HG03159 (cell line): ENCODE measurements at regions not wholly inside any gene's neighbourhood (a gene's known extent, or its start where the extent isn't known, plus 50 kb on each side); places are given as distances from the start of the nearest gene placed in this dataset.

Experiments used
- ATAC-seq: cut with Tn5 transposase; IDR thresholded peaks from one replicate; pipeline ENCODE4 v1.9.1; 2021; ENCODE audit warnings: mild to moderate bottlenecking, moderate library complexity; ENCODE audit not compliant: unreplicated experiment

DNA sequence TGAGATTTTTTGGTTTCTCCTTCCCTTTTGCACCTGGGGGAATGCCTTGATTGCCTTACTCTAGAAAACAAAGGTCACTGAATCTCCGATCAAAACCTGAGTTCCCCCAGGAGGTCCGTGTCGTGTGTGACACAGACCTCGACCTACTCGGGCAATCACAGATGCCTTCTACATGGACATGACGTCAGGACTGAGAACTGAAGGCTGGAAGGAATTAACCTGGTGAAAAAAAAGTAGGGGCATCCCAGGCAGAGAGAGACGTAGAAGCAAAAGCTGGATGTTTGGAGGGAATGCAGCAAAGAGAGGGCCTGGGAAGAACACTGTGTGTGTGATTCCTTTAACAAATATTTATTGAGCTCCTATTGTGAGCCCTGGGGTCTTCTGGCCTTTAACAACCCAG lies 178.0 kb downstream of the PRDM2 start:
- no peak for ATAC-seq

DNA sequence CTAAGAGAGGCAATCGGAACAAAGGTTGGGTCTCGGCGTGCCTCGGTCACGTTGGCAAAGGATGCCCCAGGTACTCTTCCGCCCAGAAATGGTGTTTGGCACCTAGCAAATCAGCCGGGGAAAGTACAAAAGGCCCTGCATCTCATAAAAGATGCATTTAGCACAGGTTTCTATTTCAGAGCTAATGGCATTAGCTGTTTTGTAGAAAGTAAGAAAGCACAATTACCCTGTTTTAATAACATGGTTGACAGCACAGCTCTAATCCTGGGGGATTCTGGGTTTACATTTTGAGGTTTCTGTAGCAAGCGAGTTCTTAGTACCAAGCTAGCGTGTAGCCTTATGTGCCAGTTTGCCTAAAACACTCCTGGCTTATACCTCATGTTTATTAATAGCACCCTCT lies 178.5 kb downstream of the PRDM2 start:
- no peak for ATAC-seq

DNA sequence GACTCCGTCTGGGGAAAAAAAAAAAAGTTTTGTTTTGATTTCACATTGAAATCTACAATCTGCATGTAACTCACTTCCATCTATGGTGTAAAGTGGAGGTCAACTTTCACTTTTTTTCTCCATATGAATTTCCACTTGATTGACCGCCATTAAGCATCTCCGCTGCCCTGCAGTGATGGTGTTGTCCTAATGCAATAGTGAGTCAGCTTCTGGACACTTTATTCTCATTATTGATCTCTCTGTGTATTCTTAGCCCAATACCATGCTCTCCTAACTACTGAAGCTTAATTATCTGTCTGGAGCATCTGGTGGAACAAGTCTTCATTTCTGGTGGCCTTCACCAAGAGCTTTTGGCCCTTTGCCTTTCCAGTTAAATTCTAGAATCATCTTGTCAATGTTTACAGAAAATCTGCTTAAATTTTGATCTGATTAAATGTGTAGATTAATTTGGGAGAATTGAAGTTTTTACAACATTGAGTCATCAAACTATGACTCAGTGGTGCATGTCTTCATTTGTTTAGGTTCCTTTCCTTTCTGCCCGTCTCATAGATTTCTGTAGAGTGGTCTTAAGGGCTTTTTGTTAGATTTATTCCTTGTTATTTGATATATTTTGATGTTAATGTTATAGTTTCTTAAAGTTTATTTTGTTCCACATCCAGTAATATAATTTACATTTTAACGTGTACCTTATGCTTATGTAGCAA lies 181.5 kb downstream of the PRDM2 start:
- ATAC-seq: no peak

DNA sequence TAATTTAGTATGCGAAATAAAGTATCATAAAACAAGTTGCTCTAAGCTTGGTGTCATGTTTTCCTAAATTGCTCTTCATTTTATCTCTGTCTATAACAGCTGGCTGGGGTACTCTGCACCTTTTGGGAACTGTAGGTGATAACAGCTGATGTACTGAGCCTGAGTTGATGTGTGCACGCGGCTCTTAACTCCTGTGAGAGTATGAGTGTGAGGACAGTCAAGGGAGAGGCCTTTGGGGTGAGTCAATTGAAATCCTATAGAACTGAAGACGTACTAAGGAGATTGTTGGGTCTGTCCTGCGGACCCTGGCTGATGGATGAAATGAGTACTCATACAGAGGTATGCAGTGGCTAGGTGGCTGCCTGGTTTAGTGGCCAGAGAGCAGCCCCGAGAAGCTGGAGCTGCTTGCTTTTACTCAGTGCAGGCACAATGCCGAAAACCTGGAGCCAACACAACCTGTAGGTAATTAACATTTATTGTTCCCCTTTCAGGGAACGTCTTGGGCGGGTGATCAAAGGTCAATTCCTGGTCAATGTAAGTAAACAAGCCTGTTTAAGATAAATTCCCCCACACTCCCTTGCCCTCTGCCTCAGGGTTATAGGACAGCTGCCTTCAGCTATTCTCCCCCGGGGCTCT lies 188.5 kb downstream of the PRDM2 start:
- ATAC-seq: no peak

DNA sequence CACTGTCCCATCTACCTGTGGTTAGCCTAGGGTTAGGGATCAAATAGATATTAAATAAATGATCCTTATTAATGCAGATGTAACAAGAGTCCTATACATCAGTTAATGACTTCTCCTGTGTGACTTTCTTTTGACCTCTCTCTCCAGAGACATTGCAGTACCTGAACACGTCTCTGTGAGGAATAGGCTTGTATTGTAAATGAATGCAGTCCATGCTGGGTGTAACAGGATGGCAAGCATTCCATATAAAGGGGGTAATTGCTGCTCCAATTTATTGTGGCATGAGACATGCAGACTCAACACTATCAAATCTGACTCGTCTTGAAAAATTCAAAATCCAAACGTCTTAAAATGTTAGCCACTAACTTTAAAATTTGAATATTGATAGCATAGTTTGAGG lies 189.5 kb downstream of the PRDM2 start:
- no peak for ATAC-seq

DNA sequence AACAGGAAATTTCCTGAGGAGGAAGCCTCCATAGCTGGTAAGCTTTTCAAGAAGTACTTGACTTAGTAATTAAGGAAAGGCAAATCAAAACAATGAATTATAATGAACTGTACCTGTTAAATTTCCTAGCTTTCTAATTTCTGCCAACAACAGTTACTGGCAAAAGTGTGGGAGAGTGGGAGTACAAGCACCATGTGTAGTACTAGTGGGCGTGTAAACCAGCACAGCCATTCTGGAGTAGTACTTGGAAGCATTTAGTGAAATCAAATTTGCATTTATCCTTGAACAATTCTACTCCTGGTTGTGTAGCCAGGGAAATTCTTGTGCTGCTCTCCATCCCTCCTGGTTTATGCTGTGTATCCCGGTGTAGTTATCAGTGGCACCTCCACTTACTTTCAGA lies 190.8 kb downstream of the PRDM2 start:
- ATAC-seq: no peak

DNA sequence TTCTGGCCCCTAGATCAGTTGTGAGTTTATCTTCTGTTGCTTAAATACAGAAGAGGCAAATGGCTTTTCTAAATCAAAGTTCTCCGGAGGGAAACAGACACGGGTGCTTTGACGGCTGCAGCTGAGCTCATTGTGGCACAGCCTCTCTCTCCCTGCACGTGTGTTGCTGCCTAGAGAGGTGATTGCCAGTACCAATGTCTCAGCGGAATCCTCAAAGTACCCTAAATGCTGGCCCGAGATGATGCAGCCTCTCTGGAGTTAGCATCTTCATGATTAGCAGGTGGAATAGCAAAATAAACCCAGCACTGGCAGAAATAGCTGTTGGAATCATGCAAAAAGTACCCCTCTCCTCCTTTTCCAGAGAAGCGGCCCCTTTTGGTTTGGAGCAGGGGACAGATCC lies 192.2 kb downstream of the PRDM2 start:
- no peak for ATAC-seq

DNA sequence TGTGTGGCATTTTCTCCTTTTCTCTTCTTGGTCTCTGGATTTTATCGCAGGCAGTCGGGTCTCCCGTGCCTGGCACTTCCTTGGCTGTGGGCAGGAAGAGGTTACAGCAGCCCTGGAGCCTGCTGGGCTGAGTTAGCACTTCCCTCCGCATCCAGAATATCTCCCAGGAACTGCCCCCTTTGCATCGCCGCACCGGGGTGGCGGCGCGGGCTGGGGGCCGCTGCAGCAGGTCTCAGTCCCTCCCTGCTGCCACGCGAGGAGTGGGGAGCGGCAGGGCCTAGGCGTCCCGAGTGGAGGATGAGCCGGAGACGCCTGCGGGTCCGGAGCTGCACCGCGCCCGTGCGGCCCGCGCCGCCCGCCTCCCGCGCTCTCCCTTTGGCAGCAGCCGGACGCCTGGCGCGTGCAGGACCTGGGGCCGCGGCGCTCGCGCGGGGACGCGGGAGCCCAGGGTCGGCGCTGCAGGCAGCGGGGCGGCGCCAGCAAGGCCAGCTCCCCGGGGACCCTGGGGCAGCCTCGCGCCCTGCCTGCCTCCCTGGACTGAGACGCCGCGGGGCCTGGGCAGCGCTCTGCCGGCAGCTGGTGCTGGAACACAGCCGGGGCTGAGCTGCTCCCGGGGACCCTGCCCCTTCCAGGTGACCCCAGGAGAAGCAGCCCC lies 192.8 kb downstream of the PRDM2 start:
- ATAC-seq: no peak

DNA sequence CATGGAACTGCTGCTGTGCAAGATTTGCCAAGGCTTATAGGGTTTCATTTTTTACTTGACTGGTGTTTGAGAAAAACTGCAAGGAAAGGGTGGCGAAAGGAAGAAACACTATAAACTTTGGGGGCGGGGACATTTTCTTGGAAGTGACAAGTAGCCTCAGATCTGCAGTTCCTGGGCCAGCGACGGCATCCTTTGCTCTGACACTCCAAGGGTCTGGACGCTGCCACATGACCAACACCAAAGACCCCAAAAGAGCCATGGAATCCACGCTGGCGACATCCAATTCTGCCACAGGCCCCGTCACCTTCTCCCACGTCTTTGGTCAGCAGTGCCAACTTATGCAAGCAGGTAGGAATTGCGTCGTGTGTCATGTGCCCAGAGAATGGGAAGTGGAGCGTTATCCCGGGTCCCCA lies 193.4 kb downstream of the PRDM2 start:
- ATAC-seq: no peak

DNA sequence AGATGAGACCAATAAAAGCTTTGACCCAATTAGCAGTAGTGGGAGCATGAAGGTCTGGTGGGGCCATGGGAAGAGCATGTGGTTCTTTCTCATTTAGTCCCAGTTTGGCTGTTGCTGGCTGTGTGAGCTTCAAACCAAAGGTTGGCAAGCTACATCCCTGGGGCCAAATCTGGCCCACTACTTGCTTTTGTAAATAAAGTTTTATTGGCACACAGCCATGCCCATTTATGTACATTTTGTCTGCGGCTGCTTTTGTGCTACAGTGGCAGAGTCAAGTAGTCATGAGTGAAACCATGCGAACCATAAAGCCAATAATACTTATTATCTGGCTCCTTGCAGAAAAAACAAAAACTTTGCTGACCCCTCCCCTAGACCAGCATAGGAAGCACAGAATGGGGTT lies 196.9 kb downstream of the PRDM2 start:
- ATAC-seq: no peak

DNA sequence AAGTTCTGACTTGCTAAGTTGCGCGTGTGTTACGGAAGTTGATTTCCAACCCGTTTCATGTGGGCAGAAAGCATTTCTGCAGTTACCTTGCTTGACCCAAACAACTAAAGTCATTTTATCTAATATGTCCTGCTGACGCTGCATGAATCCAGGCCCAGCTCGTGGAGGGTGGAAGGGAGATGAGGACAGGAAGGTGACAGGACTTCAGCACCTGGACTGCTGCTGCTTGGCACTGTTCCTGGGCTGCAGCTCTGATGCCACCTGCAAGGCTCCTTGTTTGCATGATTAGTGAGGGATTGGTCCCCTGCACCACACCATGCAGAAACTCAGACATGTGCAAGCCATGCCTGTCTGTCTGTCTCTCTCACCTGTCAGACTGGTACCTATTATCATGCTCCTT lies 198.4 kb downstream of the PRDM2 start:
- no peak for ATAC-seq

DNA sequence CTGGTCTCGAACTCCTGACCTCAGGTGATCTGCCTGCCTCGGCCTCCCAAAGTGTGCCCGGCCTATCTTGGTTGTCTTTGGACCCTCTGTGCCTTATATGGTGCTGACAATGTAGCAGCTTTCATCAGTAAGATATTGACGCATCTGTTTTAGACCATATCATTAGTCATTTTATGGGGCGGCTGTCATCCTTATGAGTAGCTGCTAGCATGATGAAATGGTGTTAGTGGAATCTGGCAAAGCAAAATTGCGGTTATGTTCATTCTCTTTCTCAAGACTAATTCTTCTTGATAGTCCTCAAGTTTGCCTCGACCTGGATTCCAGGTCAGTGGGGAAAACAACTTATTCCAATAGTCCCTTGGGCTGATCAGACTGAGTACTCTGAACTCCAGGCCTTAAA lies 199.9 kb downstream of the PRDM2 start:
- no peak for ATAC-seq

DNA sequence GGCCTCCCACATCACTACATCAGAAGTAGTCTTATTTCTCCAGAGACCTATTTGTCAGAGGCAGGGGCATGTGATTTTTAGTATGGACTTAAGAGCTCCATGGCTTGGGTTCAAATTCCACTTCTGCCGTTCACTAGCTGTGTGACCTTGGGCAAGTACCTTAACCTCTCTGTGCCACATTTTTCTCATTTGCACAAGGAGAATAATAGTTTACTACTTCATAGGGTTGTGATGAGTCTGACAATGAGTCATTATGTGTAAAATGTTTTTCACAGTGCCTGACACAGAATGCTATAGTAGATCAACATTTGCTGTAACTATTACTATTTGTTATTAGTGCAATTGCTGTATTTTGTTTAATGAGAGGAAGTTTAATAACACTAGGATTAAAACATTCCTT lies 200.6 kb downstream of the PRDM2 start:
- no peak for ATAC-seq

DNA sequence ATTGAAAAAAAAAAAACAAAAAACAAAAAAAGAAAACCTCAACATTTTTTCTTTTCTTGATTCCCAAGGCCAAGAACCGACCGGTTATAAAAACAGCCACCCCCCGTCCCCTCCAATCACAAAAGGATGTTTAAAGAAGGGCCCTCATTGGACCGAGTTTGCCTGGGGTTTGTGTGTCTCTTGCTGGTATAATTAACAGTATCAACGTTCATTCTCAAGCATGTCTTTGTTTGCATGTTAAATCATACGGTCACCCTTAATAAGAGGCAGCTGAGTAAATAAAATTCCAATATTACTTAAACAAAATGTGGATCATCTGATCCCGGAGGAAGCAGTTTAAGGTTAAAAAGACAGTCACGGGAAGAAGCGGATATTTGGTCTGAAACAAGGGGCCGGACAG lies 201.1 kb downstream of the PRDM2 start:
- ATAC-seq: no peak

DNA sequence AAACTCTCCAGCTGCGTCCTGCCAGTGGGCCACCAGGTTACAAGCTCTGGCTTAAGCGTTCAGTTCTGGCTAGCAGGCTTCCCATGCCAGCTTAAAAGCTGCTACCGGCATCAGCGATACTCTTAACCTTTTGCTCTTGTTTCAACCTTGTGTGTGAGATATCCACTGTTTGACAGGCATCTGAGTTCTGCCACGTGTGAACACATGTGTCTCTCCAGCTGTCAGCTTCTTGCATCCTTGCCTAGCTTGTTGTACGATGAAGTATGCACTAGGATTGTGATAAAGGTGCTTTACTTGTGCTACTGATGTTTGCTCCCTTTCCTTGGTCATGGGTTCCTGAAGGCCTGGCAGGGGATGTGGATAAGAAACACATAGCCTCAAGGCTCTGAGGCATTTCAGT lies 201.6 kb downstream of the PRDM2 start:
- no peak for ATAC-seq

DNA sequence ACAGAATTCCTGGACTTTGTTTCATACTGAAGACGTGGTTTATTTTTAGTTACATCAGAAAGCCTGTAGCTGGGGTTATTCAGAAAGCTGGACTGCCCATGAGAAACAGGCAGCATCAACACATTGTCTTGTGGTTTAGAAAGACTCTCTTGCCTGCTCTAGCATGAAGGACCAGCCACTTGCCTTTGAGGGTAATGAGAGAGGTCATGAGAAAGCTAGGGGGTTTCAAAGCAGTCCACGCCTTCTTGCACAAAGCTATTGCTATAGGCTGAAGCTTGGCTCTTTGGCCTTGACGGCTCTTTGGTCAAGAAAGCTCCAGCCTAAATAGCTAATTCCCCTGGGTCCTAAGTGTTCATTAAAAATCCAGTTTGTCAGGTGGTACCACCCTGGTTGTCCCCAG lies 208.1 kb downstream of the PRDM2 start:
- ATAC-seq: no peak

DNA sequence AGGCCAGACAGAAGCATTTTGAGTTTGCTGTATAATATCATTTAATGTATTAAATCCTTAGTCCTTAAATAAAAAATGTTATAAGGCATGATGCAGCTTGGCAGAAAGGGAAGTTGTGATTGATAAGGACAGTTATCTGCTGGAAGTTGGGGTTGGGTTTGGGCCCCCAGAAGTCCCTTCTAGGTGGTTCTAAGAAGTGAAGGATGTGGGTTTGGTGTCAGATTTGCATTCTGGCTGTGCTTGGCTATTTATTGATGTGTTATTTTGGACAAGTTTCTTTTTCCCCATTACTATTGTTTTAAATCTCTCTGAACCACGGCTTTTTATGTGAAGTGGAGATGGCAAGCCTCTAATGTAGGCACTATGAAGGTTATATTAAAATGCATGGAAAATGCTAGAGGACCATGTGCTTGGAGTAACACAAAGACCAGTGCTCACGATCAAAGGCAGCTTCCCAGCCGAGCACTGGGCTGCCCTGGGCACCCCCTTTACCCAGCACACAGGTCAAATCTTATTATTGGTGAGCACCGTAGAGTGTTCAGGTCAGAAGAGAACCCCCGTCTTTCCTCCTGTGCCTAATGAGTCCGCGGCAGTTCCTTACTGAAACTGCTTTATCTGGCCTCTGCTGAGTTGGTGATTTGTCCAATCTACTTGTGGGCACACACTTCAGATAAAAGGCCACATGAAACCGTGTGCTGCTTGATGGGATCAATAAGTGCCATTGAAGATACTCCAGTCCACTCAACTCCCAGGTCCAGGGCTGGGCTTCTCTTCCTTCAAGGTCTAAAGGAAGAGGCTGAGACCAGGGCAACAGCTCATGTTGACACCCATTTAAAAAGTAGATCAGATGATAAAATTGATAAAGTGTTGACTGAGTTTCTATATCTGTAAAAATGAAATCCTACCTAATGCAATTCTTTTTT lies 212.0 kb downstream of the PRDM2 start:
- ATAC-seq: no peak

DNA sequence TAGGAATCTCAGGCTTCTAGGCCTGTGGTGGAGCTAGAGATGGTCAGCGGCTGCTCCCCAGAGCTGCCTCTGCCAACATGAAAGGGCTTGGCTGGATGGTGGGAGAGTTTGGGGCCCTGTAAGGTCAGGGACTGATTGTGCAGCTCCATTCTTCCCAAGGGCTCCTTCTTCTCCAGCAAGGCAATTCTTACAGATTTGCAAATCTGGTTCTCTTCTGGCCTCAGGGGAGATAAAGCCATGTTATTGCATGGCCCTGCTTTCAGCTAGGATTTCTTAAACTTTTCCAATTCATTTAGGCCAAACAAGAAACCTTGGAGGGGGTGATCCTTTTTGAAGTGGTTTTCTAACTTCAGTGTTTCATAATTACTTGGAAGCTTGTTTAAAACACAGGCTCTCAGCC lies 213.4 kb downstream of the PRDM2 start:
- no peak for ATAC-seq

DNA sequence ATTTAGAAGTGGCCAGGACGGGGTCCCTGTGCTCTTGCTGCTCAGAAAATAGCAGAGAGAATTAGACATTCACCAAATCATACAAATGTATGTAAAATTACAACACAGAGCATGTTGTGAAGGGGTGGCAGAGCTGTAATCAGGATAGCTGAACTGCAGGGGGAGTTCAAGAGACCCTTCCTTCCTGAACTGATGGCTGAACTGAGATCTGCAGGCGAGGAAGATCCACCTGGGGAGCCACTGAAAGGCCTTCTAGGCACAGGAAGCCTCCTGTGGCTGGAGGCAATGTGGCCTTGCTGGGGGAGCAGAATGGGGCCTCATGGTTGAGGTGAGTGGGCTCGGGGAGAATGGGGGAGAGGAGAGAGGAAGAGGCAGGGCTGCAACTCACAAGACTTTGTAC lies 216.5 kb downstream of the PRDM2 start:
- ATAC-seq: no peak

DNA sequence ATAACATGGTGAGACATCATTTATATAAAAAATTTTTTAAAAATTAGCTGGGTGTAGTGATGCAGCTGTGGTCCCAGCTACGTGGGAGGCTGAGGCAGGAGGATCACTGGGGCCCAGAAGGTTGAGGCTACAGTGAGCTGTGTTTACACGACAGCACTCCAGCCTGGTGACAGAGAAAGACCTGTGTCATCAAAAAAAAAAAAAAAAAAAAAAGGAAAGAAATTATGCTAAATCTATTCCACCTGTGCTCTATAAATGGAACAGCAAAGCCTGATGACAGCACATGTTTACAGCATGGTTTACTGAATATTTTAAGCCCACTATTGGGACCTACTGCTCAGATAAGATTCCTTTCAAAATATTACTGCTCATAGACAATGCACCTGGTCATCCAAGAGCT lies 217.6 kb downstream of the PRDM2 start:
- ATAC-seq: no peak

DNA sequence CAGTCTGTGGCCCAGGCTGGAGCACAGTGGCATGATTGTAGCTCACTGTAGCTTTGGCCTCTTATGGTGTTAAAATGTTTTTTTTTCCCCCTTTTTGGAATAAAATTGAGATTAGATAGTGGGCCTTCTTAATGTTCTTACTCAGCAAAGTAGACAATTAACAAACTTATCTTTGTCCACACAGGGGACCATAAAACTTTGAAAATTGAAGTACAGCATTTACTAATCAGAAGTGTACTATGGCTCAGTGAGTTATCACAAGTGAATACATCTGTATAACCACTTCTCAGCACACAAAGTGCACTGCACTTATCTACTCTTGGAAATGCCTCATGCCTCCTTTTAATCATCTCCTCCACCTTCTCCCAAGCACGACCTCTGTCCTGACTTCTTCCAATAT lies 218.9 kb downstream of the PRDM2 start:
- no peak for ATAC-seq
